HG02870 (cell line): ENCODE measurements at regions not wholly inside any gene's neighbourhood (a gene's known extent, or its start where the extent isn't known, plus 50 kb on each side); places are given as distances from the start of the nearest gene placed in this dataset.
"Not testable (repeated sequence)": the region's sequence is repeated elsewhere in the genome, so short reads cannot be mapped to it uniquely, and the experiment has no call there.

Experiments
- ATAC-seq: cut with Tn5 transposase; IDR thresholded peaks from one replicate; pipeline ENCODE4 v1.9.1; 2021; ENCODE audit warnings: mild to moderate bottlenecking, moderate library complexity; ENCODE audit not compliant: unreplicated experiment

GRCh38 chr7:10723832-10724231 lies 249.8 kb upstream of the PHF14 start:
- ATAC-seq, result no peak

- ATAC-seq, result no peak
Measured at GRCh38 chr7:10724449-10724848, 249.2 kb upstream of the PHF14 start.

GRCh38 chr7:10727636-10728035 lies 246.0 kb upstream of the PHF14 start:
- ATAC-seq, result no peak

GRCh38 chr7:10731253-10731773 lies 242.4 kb upstream of the PHF14 start:
- no peak for ATAC-seq

DNA sequence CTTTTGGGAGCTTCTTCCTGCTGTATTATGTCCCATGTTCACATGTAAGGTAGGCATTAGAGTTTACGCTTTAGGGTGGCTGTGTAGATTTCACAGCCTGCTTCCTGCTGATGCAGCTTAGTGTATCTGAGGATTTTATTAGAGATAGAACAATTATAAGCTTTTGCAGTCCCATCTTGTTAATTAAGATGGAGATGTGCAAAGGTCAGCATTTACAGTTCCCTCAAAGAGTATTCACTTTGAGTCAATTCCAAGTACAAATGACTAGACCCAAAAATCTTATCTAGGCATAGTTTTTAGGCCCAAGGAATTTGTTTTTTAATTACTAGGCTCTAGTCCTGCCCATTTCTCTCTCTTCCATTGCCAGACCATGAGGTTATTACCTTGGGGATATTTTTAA lies 239.9 kb upstream of the PHF14 start:
- ATAC-seq, result no peak

DNA sequence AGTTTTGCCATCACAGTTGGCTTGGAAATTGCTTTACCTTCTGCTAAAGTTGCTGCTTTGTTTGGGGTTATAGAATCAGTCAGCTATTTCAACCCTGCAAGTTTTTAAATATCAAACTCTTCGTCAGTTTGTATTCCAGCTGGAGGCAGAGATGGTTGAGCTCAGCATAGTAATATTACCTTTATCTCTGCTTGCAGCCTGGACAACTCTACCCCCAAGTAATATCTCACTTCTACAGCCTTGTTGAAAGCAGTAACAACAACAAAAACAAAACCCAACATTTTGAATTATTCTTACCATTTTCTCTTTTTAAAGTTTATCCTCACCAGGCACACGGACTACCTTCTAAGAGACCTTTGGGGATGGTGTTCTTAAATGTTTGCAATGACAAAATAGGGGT lies 239.1 kb upstream of the PHF14 start:
- ATAC-seq, result no peak

GRCh38 chr7:10739401-10739800 lies 234.3 kb upstream of the PHF14 start:
- no peak for ATAC-seq

- peak; percentile 77 for ATAC-seq
Measured at GRCh38 chr7:10740805-10741204, 232.9 kb upstream of the PHF14 start.

DNA sequence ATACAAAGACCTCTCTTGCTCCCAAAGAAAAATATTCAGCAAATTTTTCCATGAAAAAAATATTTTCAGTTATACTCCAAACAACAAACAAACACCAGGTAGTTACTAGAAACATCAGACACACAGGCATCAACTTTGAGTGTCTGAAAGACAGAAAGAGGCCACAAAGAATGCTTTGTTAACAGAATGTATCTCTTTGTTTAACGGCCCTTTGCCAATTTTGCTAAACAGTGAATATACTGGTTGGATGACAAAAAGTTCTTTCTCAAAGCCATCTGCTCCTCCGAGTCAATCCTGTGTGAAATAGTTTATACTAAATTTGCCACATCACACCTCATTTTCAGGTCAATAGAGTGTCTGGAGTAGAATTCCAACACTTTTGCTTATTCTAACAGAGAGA lies 216.7 kb upstream of the PHF14 start:
- no peak for ATAC-seq

DNA sequence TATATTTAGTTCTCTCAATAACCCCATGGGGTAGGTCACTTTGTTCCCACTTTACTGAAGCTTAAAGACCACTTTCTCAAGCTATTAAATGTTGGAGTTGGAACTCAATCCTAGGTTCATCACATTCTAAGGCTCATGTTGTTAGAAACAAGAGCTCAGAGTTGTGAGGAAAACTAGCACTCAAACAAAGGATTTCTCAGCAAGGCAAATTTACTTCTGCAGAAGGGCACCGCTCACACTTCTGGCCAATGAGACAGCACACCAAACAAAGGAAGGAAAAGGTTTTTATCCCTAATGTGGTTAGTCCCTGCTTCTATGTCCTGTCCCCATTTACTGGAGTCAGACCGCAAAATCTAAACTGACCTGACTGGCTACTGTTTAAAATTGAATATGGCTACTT lies 214.6 kb upstream of the PHF14 start:
- no peak for ATAC-seq

DNA sequence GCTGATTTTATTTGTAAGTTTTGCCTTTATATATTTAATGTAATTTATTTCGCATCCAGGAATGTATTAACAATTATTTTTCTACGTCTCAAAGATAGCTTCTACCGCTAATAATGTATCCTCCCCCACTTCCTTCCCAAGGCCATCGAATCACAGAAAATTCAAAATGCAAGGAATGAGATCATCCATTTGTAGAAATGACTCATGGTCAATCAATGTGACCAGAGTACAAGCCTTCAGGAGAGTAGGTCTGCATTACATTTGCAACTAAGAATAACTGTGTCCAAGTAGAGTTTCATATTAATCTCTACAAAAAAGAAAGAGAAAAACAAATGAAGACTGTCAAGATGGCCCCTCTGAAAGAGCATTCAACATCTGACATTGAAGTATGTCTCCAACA lies 205.9 kb upstream of the PHF14 start:
- ATAC-seq, result no peak

DNA sequence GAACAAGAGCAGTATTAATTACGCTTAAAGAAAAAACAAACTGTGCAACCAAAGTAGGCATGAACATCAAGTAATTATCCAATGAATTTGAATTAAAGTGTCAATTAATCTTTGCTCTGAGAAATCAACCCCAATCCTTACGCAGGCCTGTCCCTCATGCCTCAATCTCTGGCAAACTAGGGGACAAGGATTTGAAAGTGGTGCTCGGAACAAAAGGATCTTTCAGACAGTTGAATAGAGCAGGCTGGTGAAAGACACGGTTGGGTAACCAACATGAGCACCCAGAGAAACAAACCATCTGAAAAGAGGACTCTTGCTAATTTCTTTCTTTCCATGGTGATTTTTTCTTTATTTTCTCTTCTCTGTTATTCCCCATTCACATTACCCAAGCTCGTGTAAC lies 203.5 kb upstream of the PHF14 start:
- ATAC-seq, result no peak

DNA sequence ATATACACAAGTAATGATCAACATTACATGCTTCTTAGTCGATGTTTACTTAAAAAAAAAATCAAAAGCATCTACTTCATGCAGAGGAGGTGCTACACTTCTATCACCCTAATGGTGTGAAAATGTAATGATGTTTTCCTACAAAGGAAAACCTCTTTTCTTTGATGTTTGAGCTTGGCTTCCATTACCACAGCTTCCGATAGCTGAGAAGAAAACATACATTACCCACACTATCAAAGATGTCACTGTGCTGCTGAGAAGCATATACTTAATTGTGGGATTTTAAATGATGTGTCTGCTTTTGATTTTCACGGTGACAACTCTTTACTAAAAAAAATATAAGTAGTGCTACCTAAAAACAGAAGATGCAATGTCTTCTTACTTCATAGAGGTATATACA lies 200.2 kb upstream of the PHF14 start:
- no peak for ATAC-seq

DNA sequence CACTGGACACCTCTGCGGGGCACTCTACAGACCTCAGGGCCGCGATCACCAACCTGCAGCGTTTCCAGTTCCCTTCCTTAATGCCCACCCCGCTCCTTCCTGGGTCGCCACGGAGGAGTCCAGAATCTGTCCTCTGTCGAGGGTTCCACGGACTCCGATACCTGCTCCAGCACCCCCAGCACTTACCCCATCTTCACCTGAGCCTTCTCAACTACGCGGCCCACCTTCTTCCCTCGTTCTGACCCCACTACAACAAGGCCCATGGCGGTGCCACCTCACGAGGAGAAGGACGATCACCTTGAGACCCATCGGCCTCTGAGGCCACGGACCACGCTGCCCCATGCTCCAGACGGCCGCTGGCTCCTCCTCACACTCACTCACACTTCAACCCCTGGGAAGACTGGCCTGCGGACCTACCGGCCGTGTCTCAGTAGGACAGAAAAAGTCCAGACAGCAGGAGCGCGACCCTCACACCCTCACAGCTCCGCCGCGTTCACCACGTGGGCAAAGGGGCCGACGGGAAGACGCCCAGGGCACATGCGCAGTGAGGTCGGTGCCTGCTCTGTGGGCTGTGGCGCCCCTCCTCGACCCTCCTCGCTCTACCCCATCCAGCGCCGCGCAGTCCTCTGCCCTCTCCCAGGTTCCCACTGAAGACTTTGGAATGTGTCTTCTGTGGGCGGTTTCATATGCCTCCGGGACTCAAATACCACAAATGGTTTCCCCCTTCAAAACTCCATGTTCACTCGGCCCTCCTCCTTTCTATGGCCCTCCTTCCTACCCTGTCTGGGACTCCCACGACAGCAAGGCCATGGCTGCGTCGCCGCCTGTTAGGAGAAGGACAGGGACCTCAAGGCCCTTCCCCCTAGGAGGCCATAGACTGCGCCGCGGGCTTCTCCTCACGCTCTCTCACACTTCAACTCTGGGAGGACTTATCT lies 193.9 kb upstream of the PHF14 start:
- ATAC-seq, result no peak

DNA sequence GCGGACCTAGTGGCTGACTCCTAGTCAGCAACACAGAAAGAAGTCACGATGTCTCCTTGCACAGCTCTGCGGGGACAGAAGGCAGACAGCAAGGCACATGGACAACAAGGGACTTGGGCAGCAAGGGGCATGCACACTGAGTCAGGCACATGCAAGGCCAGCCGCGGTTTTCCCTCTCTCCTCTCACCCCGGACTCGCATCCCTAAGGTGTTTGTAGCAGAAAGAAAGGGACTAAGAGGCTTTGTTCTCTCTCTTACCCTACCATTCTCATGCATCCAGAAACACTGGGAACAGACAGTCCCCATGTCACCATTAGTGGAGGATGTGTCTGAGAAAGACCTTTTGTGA lies 193.3 kb upstream of the PHF14 start:
- ATAC-seq, result no peak

GRCh38 chr7:10786976-10787375 lies 186.7 kb upstream of the PHF14 start:
- not testable (repeated sequence) for ATAC-seq

GRCh38 chr7:10789170-10789569 lies 184.5 kb upstream of the PHF14 start:
- ATAC-seq, result no peak

GRCh38 chr7:10790910-10791309 lies 182.8 kb upstream of the PHF14 start:
- no peak for ATAC-seq

DNA sequence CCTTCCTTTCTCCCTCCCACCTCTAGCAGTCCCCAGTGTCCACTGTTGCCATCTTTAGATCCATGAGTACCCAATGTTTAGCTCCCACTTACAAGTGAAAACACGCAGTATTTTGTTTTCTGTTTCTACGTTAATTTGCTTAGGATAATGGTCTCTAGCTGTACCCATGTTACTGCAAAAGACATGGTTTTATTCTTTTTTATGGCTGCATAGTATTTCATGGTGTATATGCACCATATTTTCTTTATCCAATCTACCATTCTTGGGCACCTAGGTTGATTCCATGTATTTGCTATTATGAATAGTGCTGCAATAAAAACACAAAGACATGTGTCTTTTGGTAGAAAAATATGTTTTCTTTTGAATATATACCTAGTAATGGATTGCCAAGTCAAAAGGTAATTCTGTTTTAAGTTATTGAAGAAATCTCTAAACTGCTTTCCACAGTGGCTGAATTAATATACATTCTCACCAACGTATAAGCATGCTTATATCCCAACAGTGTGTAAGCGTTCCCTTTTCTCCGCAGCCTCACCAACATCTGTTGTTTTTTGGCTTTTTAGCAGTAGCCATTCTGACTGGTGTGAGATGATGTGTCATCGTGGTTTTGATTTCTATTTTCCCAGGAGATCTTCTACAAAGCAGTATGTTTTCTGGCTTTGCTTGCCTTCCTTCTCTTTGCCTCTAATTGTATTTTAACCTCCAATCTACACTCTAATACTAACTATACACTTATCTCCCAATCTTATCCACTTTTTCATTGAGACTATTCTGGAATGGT lies 179.5 kb upstream of the PHF14 start:
- no peak for ATAC-seq

DNA sequence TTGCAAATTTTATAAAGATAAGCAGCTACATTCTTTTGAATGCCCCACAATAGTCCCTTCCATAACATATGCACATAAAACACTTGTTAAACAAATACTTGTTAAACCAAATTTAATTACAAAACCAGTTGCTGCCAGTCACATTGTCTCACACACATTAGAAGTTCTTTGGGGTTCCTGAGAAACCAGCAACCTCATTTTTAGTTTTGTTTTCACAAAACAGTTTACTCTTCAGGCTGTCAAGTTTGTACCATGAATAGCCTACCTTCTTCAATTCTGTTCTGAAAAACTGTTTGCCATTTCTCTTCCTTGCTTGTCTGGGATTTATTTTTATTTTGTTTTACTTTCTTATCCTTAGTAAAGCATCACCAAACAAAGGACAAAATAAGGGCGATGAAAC lies 176.5 kb upstream of the PHF14 start:
- ATAC-seq, result no peak

DNA sequence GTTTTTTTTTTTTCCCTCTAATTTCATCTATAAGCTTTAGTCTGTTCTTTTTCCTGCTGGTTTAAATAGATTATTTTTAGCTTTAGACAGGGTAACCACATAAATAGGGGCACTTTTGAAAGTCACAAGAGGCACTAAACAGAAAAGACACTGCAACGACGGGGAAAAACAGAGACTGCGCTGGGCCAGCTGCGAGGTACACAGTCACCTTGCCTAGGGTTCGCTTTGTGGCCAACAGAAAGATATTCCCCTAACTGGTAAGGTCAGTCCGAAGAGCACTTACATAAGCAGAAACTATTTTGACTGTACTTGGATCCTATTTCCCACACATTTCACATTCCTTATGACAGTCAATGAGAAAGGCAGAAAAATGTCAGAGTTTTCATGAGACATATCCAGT lies 175.6 kb upstream of the PHF14 start:
- ATAC-seq, result no peak

DNA sequence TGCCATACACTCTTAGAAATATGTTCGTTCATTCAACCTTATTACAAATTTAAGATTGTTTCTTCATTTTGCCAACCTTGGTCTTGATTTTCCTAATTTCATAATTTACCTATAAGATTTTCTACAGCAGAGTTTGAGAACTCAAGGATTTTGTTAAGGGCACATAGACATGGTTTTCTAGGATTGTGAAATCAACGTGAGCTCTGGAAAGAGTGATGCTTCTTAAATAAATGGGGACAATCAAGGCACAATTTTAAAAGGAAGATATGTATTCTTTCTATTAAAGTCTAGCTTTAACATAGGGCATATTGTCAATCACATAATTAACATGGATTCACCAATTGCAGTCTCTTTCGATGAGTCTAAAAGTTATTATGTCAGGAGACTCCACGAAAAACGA lies 174.2 kb upstream of the PHF14 start:
- ATAC-seq, result no peak
